GM19035 (cell line): ENCODE measurements at regions not wholly inside any gene's neighbourhood (a gene's known extent, or its start where the extent isn't known, plus 50 kb on each side); places are given as distances from the start of the nearest gene placed in this dataset.

Experiments
- ATAC-seq: cut with Tn5 transposase; IDR thresholded peaks from one replicate; pipeline ENCODE4 v1.9.1; 2021; ENCODE audit not compliant: unreplicated experiment

GRCh38 chr20:11118802-11119380 lies 445.1 kb upstream of the JAG1 start:
- no peak for ATAC-seq

GRCh38 chr20:11119573-11119972 lies 445.8 kb upstream of the JAG1 start:
- no peak for ATAC-seq

- no peak for ATAC-seq
Observed at GRCh38 chr20:11120431-11120830, 446.6 kb upstream of the JAG1 start.

GRCh38 chr20:11124849-11125505 lies 451.2 kb upstream of the JAG1 start:
- ATAC-seq, result no peak

- no peak for ATAC-seq
Observed at GRCh38 chr20:11128220-11128718, 454.5 kb upstream of the JAG1 start.

- no peak for ATAC-seq
Observed at GRCh38 chr20:11128721-11129120, 454.9 kb upstream of the JAG1 start.

GRCh38 chr20:11130554-11131166 lies 456.9 kb upstream of the JAG1 start:
- ATAC-seq, result no peak

- ATAC-seq, result no peak
Observed at GRCh38 chr20:11132819-11133415, 459.1 kb upstream of the JAG1 start.

GRCh38 chr20:11136691-11137090 lies 462.9 kb upstream of the JAG1 start:
- ATAC-seq, result no peak

- no peak for ATAC-seq
Observed at GRCh38 chr20:11137688-11138087, 463.9 kb upstream of the JAG1 start.

GRCh38 chr20:11140359-11140758 lies 466.6 kb upstream of the JAG1 start:
- ATAC-seq, result no peak

- ATAC-seq, result no peak
Observed at GRCh38 chr20:11143481-11143880, 469.7 kb upstream of the JAG1 start.

- no peak for ATAC-seq
Observed at GRCh38 chr20:11144114-11144950, 470.5 kb upstream of the JAG1 start.

- no peak for ATAC-seq
Observed at GRCh38 chr20:11145616-11146015, 471.8 kb upstream of the JAG1 start.

- no peak for ATAC-seq
Observed at GRCh38 chr20:11153819-11154218, 480.0 kb upstream of the JAG1 start.

- no peak for ATAC-seq
Observed at GRCh38 chr20:11155156-11155756, 481.5 kb upstream of the JAG1 start.

GRCh38 chr20:11156922-11157321 lies 483.1 kb upstream of the JAG1 start:
- no peak for ATAC-seq

- no peak for ATAC-seq
Observed at GRCh38 chr20:11158146-11158545, 484.3 kb upstream of the JAG1 start.

- ATAC-seq, result no peak
Observed at GRCh38 chr20:11158589-11158988, 484.8 kb upstream of the JAG1 start.

- no peak for ATAC-seq
Observed at GRCh38 chr20:11159728-11160127, 485.9 kb upstream of the JAG1 start.
